WTC11 (cell line): ENCODE measurements at regions not wholly inside any gene's neighbourhood (a gene's known extent, or its start where the extent isn't known, plus 50 kb on each side); places are given as distances from the start of the nearest gene placed in this dataset.

Source experiments
- IRF2 ChIP-seq: sonication (generic); formaldehyde crosslinking; IDR thresholded peaks from 2 replicates; pipeline ENCODE4 v1.8.0; 2022; ENCODE audit warnings: low read depth, missing genetic modification reagents, borderline replicate concordance
- TCF7 ChIP-seq: sonication (generic); formaldehyde crosslinking; IDR thresholded peaks from 2 replicates; pipeline ENCODE4 v1.8.0; 2022; ENCODE audit warnings: mild to moderate bottlenecking, low read depth, missing genetic modification reagents, moderate library complexity
- ZNF423 ChIP-seq: fragments of 250-450 bp; sonication (Bioruptor Pico); IDR thresholded peaks from 2 replicates; pipeline ENCODE4 v2.1.2; 2022; ENCODE audit warnings: mild to moderate bottlenecking, moderate library complexity

- TF ChIP-seq IRF2 (no peak), TCF7 (CRISPR knock-in tag) (no peak), ZNF423 (no peak)
These were observed 1402.9 kb upstream of the PABPC4L start for GRCh38 chr4:135604531-135604930.
